ENCODE measurements at regions not wholly inside any gene's neighbourhood (a gene's known extent, or its start where the extent isn't known, plus 50 kb on each side); places are given as distances from the start of the nearest gene placed in this dataset.

DNA sequence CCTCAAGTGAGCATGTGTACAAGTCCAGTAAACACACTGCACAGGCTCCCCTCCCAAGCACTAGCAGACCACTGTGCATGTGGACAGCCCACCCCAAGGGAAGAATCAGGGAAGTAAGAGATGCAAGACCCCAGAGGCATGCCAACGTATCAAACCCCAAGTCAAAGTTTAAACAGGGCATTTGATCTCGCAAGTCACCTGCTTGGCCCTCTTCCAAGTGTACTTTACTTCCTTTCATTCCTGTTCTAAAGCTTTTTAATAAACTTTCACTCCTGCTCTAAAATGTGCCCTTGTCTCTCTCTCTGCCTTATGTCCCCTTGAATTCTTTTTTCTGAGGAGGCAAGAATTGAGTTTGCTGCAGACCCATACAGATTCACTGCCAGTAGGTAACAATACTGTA, 201.2 kb upstream of the PARD3B start:
- H3K36me3 ChIP-seq (ENCODE audit: control insufficient read depth, insufficient read depth, low read length) = no peaks in the 10 kb centered on the region
- ATAC-seq (no peak), DNase-seq (no peak)
- Mint-ChIP-seq H3K27ac (no peak overlapping the region), H3K4me3 (no peak overlapping the region), H3K9me3 (peaks cover 0 to 2% of the 10 kb centered on the region in 2 donors), H3K36me3 (no peaks in the 10 kb centered on the region), H3K4me1 (no peaks in the 10 kb centered on the region), H3K27me3 (ENCODE audit: low read depth in 2 of 2) (peaks cover 3 to 25% of the 10 kb centered on the region in 2 donors)
- WGBS (ENCODE audit: insufficient coverage) = 10% methylated on average over 2 of the region's 2 CpGs
- TF ChIP-seq, protein P1, sequence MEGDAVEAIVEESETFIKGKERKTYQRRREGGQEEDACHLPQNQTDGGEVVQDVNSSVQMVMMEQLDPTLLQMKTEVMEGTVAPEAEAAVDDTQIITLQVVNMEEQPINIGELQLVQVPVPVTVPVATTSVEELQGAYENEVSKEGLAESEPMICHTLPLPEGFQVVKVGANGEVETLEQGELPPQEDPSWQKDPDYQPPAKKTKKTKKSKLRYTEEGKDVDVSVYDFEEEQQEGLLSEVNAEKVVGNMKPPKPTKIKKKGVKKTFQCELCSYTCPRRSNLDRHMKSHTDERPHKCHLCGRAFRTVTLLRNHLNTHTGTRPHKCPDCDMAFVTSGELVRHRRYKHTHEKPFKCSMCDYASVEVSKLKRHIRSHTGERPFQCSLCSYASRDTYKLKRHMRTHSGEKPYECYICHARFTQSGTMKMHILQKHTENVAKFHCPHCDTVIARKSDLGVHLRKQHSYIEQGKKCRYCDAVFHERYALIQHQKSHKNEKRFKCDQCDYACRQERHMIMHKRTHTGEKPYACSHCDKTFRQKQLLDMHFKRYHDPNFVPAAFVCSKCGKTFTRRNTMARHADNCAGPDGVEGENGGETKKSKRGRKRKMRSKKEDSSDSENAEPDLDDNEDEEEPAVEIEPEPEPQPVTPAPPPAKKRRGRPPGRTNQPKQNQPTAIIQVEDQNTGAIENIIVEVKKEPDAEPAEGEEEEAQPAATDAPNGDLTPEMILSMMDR (IDR thresholded peaks at IDR 0.05) = no peak
- no peak overlapping the region for H3K27ac ChIP-seq (ENCODE audit: low read length)
- H3K9me3 ChIP-seq (ENCODE audit: control insufficient read depth, insufficient read depth, low read length) = no peaks in the 10 kb centered on the region
- intact Hi-C loops (cut with micrococcal nuclease) = no loop called here
- no peaks in the 10 kb centered on the region for H3K4me1 ChIP-seq (ENCODE audit: control insufficient read depth, insufficient read depth, low read length)
- no peak overlapping the region for H3K4me3 ChIP-seq (ENCODE audit: low read length)
- no peaks in the 10 kb centered on the region for H3K27me3 ChIP-seq (ENCODE audit: control insufficient read depth, insufficient read depth, low read length)

DNA sequence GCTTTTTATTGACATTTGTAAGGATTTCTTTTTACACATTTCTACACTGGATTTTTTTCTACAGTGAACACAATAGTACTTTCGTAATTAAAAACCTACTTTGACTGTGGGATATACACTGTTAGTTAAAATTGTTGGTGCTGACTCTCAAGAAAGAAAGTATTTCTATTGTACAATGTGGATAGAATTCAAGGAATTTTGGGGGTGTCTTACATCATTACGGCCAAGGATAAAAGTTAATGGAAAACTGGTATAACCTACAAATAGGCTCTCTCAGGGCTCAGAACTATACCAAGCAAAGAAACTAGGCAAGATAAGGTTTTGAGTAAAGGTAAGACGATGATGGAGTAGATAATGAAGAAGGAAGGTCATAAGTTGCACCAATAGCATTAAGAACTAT, 198.4 kb upstream of the PARD3B start:
- 100% methylated on average over 1 of the region's 3 CpGs for WGBS (ENCODE audit: insufficient coverage)
- intact Hi-C loops (cut with micrococcal nuclease) = no loop called here
- H3K4me1 Mint-ChIP-seq = no peaks in the 10 kb centered on the region
- DNase-seq (no peak), ATAC-seq (no peak)
- H3K36me3 Mint-ChIP-seq = no peaks in the 10 kb centered on the region
- Histone ChIP-seq H3K27me3 (ENCODE audit: control insufficient read depth, insufficient read depth, low read length) (no peaks in the 10 kb centered on the region), H3K4me1 (ENCODE audit: control insufficient read depth, insufficient read depth, low read length) (no peaks in the 10 kb centered on the region), H3K9me3 (ENCODE audit: control insufficient read depth, insufficient read depth, low read length) (no peaks in the 10 kb centered on the region), H3K27ac (ENCODE audit: low read length) (no peak overlapping the region), H3K36me3 (ENCODE audit: control insufficient read depth, insufficient read depth, low read length) (no peaks in the 10 kb centered on the region), H3K4me3 (ENCODE audit: low read length) (no peak overlapping the region)
- H3K9me3 Mint-ChIP-seq = peaks cover 0 to 2% of the 10 kb centered on the region in 2 donors
- peaks cover 3 to 25% of the 10 kb centered on the region in 2 donors for H3K27me3 Mint-ChIP-seq (ENCODE audit: low read depth in 2 of 2)
- H3K27ac Mint-ChIP-seq = no peak overlapping the region
- TF ChIP-seq, protein P1 (IDR thresholded peaks at IDR 0.05) = no peak
- H3K4me3 Mint-ChIP-seq = no peak overlapping the region

DNA sequence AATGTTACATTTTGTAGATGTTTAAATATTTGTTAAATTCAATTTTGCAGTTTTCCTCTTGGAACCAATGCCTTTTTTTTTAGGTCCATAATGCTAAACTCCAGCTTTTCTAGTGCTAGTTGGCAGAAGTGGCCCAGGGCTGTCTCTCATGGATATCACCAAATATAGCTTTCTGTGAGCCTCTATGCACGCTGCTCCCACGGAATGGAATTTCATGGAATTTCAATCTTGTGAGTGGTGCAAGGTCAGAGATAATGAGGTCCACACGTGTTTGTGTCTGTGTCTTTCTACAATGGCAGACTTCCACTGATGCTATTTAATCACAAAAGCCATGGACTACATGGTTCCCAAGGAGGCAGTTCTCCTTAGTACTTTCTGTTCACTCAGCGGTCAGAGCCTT, 191.5 kb upstream of the PARD3B start:
- no peaks in the 10 kb centered on the region for H3K36me3 ChIP-seq (ENCODE audit: control insufficient read depth, insufficient read depth, low read length)
- Mint-ChIP-seq H3K27ac (no peak overlapping the region), H3K27me3 (ENCODE audit: low read depth in 2 of 2) (peaks cover 0 to 6% of the 10 kb centered on the region in 2 donors), H3K9me3 (no peaks in the 10 kb centered on the region), H3K4me3 (no peak overlapping the region), H3K36me3 (no peaks in the 10 kb centered on the region), H3K4me1 (no peaks in the 10 kb centered on the region)
- no peak overlapping the region for H3K4me3 ChIP-seq (ENCODE audit: low read length)
- no peak for DNase-seq
- H3K4me1 ChIP-seq (ENCODE audit: control insufficient read depth, insufficient read depth, low read length) = no peaks in the 10 kb centered on the region
- no peak overlapping the region for H3K27ac ChIP-seq (ENCODE audit: low read length)
- 94% methylated on average over 3 of the region's 4 CpGs for WGBS (ENCODE audit: insufficient coverage)
- TF ChIP-seq, protein P1 (IDR thresholded peaks at IDR 0.05) = no peak
- ATAC-seq = no peak
- no peaks in the 10 kb centered on the region for H3K9me3 ChIP-seq (ENCODE audit: control insufficient read depth, insufficient read depth, low read length)
- intact Hi-C loops (cut with micrococcal nuclease) = no loop called here
- no peaks in the 10 kb centered on the region for H3K27me3 ChIP-seq (ENCODE audit: control insufficient read depth, insufficient read depth, low read length)

DNA sequence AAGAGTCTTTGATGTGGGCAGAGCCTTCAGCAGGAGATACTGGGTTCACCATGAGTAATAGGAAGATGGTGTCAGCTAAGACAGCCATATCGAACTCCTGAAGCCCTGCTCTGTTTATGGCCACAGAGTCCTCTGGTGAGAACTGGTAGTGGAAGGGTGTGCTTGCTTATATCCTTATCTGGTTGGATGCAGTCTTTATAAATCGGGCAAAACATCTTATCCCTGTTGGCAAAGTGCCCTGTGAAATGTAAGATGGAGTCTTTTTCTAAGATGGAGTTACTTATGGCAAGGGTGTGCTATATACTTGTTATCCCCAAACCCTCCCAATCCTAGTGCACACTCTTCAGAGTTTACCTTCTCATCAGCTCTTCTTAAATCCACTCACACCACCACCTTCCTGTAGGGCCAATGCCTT, 190.8 kb upstream of the PARD3B start:
- Histone ChIP-seq H3K27me3 (ENCODE audit: control insufficient read depth, insufficient read depth, low read length) (no peaks in the 10 kb centered on the region), H3K27ac (ENCODE audit: low read length) (no peak overlapping the region), H3K36me3 (ENCODE audit: control insufficient read depth, insufficient read depth, low read length) (no peaks in the 10 kb centered on the region), H3K4me1 (ENCODE audit: control insufficient read depth, insufficient read depth, low read length) (no peaks in the 10 kb centered on the region), H3K9me3 (ENCODE audit: control insufficient read depth, insufficient read depth, low read length) (no peaks in the 10 kb centered on the region), H3K4me3 (ENCODE audit: low read length) (no peak overlapping the region)
- Mint-ChIP-seq H3K36me3 (no peaks in the 10 kb centered on the region), H3K27ac (no peak overlapping the region), H3K4me3 (no peak overlapping the region), H3K9me3 (no peaks in the 10 kb centered on the region), H3K4me1 (no peaks in the 10 kb centered on the region), H3K27me3 (ENCODE audit: low read depth in 2 of 2) (peaks cover 0 to 6% of the 10 kb centered on the region in 2 donors)
- DNase-seq (no peak), ATAC-seq (no peak)
- TF ChIP-seq, protein P1 (IDR thresholded peaks at IDR 0.05) = no peak
- intact Hi-C loops (cut with micrococcal nuclease) = no loop called here
- 93% methylated on average over 2 of the region's 2 CpGs for WGBS (ENCODE audit: insufficient coverage)
